Rectal smooth muscle tissue (tissue), 1 donor: ENCODE measurements at regions not wholly inside any gene's neighbourhood (a gene's known extent, or its start where the extent isn't known, plus 50 kb on each side); places are given as distances from the start of the nearest gene placed in this dataset.

Experiments used
- H3K27ac ChIP-seq: one replicate; pipeline ENCODE4 v1.7.0; 2013; ENCODE audit warnings: low read depth, low read length, inconsistent platforms
- H3K27me3 ChIP-seq: one replicate; pipeline ENCODE4 v1.7.0; 2013; ENCODE audit warnings: low read length; ENCODE audit not compliant: control insufficient read depth, insufficient read depth
- H3K36me3 ChIP-seq: one replicate; pipeline ENCODE4 v1.7.0; 2013; ENCODE audit warnings: low read length; ENCODE audit not compliant: control insufficient read depth, insufficient read depth
- H3K4me1 ChIP-seq: one replicate; pipeline ENCODE4 v1.7.0; 2013; ENCODE audit warnings: low read length; ENCODE audit not compliant: control insufficient read depth, insufficient read depth
- H3K4me3 ChIP-seq: one replicate; pipeline ENCODE4 v1.7.0; 2013; ENCODE audit warnings: low read length
- H3K9ac ChIP-seq: one replicate; pipeline ENCODE4 v1.7.0; 2013; ENCODE audit warnings: low read length

- Histone ChIP-seq H3K4me1 (no peaks in the 10 kb centered on the region), H3K9ac (no peak overlapping the region), H3K27me3 (no peaks in the 10 kb centered on the region), H3K36me3 (no peaks in the 10 kb centered on the region), H3K27ac (no peak overlapping the region), H3K4me3 (no peak overlapping the region)
Observed at GRCh38 chr5:19370655-19371386, 617.2 kb downstream of the CDH18 start.

- Histone ChIP-seq H3K4me3 (no peak overlapping the region), H3K27me3 (no peaks in the 10 kb centered on the region), H3K9ac (no peak overlapping the region), H3K4me1 (no peaks in the 10 kb centered on the region), H3K36me3 (no peaks in the 10 kb centered on the region), H3K27ac (no peak overlapping the region)
Observed at GRCh38 chr5:19388391-19388790, 599.6 kb downstream of the CDH18 start.

- Histone ChIP-seq H3K36me3 (no peaks in the 10 kb centered on the region), H3K9ac (no peak overlapping the region), H3K27me3 (no peaks in the 10 kb centered on the region), H3K4me3 (no peak overlapping the region), H3K27ac (no peak overlapping the region), H3K4me1 (no peaks in the 10 kb centered on the region)
Observed at GRCh38 chr5:19401032-19401431, 587.0 kb downstream of the CDH18 start.

GRCh38 chr5:19406576-19407365 is 581.2 kb downstream of the CDH18 start:
- Histone ChIP-seq H3K4me3 (no peak overlapping the region), H3K27me3 (no peaks in the 10 kb centered on the region), H3K27ac (no peak overlapping the region), H3K4me1 (no peaks in the 10 kb centered on the region), H3K9ac (no peak overlapping the region), H3K36me3 (no peaks in the 10 kb centered on the region)

- Histone ChIP-seq H3K27me3 (no peaks in the 10 kb centered on the region), H3K27ac (no peak overlapping the region), H3K36me3 (no peaks in the 10 kb centered on the region), H3K4me1 (no peaks in the 10 kb centered on the region), H3K4me3 (no peak overlapping the region), H3K9ac (no peak overlapping the region)
Observed at GRCh38 chr5:19408149-19408548, 579.9 kb downstream of the CDH18 start.

- Histone ChIP-seq H3K36me3 (no peaks in the 10 kb centered on the region), H3K27ac (no peak overlapping the region), H3K4me3 (no peak overlapping the region), H3K4me1 (no peaks in the 10 kb centered on the region), H3K9ac (no peak overlapping the region), H3K27me3 (no peaks in the 10 kb centered on the region)
Observed at GRCh38 chr5:19411936-19412335, 576.1 kb downstream of the CDH18 start.
